ENCODE measurements at regions not wholly inside any gene's neighbourhood (a gene's known extent, or its start where the extent isn't known, plus 50 kb on each side); places are given as distances from the start of the nearest gene placed in this dataset.
A peak's percentile ranks its signal among the peaks of the same experiment; 100 is the strongest.

GRCh38 chr13:69108486-69108885 lies 999.1 kb upstream of the ATXN8OS start:
- TF ChIP-seq CTCF (IDR thresholded peaks at IDR 0.05; ENCODE audit: insufficient read depth, low read length, poor library complexity, severe bottlenecking) = no peak
- Histone ChIP-seq H3K4me3 (ENCODE audit: low read depth, low read length) (no peak overlapping the region), H3K36me3 (ENCODE audit: control insufficient read depth, insufficient read depth, low read length) (no peaks in the 10 kb centered on the region), H3K27me3 (ENCODE audit: control insufficient read depth, insufficient read depth, low read length) (no peaks in the 10 kb centered on the region)
- no peak for DNase-seq (ENCODE audit: low read depth)

- Histone ChIP-seq H3K36me3 (ENCODE audit: control insufficient read depth, insufficient read depth, low read length) (no peaks in the 10 kb centered on the region), H3K4me3 (ENCODE audit: low read depth, low read length) (no peak overlapping the region), H3K27me3 (ENCODE audit: control insufficient read depth, insufficient read depth, low read length) (no peaks in the 10 kb centered on the region)
- DNase-seq (ENCODE audit: low read depth) = no peak
- no peak for TF ChIP-seq CTCF (IDR thresholded peaks at IDR 0.05; ENCODE audit: insufficient read depth, low read length, poor library complexity, severe bottlenecking)
Observed at GRCh38 chr13:69107436-69107835, 1000.2 kb upstream of the ATXN8OS start.

GRCh38 chr13:69101841-69102240 lies 1005.8 kb upstream of the ATXN8OS start:
- TF ChIP-seq CTCF (IDR thresholded peaks at IDR 0.05; ENCODE audit: insufficient read depth, low read length, poor library complexity, severe bottlenecking) = no peak
- Histone ChIP-seq H3K4me3 (ENCODE audit: low read depth, low read length) (no peak overlapping the region), H3K27me3 (ENCODE audit: control insufficient read depth, insufficient read depth, low read length) (no peaks in the 10 kb centered on the region), H3K36me3 (ENCODE audit: control insufficient read depth, insufficient read depth, low read length) (no peaks in the 10 kb centered on the region)
- no peak for DNase-seq (ENCODE audit: low read depth)

GRCh38 chr13:69094485-69094884 lies 1013.1 kb upstream of the ATXN8OS start:
- Histone ChIP-seq H3K36me3 (ENCODE audit: control insufficient read depth, insufficient read depth, low read length) (no peaks in the 10 kb centered on the region), H3K27me3 (ENCODE audit: control insufficient read depth, insufficient read depth, low read length) (no peaks in the 10 kb centered on the region), H3K4me3 (ENCODE audit: low read depth, low read length) (no peak overlapping the region)
- no peak for DNase-seq (ENCODE audit: low read depth)
- no peak for TF ChIP-seq CTCF (IDR thresholded peaks at IDR 0.05; ENCODE audit: insufficient read depth, low read length, poor library complexity, severe bottlenecking)

GRCh38 chr13:69092615-69093322 lies 1014.9 kb upstream of the ATXN8OS start:
- peak; percentile 8 for TF ChIP-seq CTCF (IDR thresholded peaks at IDR 0.05; ENCODE audit: insufficient read depth, low read length, poor library complexity, severe bottlenecking)
- DNase-seq (ENCODE audit: low read depth) = no peak
- no peaks in the 10 kb centered on the region for H3K27me3 ChIP-seq (ENCODE audit: control insufficient read depth, insufficient read depth, low read length)
- no peak overlapping the region for H3K4me3 ChIP-seq (ENCODE audit: low read depth, low read length)
- H3K36me3 ChIP-seq (ENCODE audit: control insufficient read depth, insufficient read depth, low read length) = no peaks in the 10 kb centered on the region

GRCh38 chr13:69077267-69077666 lies 1030.4 kb upstream of the ATXN8OS start:
- TF ChIP-seq CTCF (IDR thresholded peaks at IDR 0.05; ENCODE audit: insufficient read depth, low read length, poor library complexity, severe bottlenecking) = no peak
- DNase-seq (ENCODE audit: low read depth) = no peak
- no peak overlapping the region for H3K4me3 ChIP-seq (ENCODE audit: low read depth, low read length)
- H3K36me3 ChIP-seq (ENCODE audit: control insufficient read depth, insufficient read depth, low read length) = no peaks in the 10 kb centered on the region
- H3K27me3 ChIP-seq (ENCODE audit: control insufficient read depth, insufficient read depth, low read length) = no peaks in the 10 kb centered on the region
